ENCODE measurements at regions not wholly inside any gene's neighbourhood (a gene's known extent, or its start where the extent isn't known, plus 50 kb on each side); places are given as distances from the start of the nearest gene placed in this dataset.

DNA sequence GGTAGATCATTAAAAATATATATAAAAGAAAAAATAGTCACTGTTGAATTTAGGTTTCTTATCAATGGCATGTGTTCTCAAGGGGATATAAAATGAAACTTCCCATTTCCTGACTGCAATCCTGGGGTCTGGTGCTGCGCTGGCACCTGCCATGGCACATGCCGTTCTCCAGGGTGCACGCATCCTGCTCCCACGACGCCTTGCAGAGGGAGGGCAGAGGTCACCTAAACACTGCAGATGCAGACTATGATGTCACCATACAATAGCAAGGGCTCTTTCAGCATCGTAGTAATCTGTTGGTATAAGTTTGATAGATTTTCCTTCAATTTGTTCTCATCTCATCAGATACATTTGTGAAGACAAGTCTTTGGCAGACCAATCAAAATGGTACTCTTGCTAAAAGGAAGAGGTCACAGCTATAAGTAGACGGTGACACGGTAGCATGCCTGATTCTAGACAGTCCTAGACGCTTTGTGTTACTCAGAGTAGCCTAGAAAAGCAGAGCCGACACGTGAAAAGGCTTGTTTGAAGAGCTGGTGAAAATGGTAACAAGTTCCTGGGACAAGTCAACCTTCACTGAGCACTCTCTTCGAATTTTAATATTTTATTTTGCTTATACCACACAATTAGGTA lies 761.4 kb downstream of the DCDC2C start:
- intact Hi-C loops (cut with micrococcal nuclease): no loop called here

DNA sequence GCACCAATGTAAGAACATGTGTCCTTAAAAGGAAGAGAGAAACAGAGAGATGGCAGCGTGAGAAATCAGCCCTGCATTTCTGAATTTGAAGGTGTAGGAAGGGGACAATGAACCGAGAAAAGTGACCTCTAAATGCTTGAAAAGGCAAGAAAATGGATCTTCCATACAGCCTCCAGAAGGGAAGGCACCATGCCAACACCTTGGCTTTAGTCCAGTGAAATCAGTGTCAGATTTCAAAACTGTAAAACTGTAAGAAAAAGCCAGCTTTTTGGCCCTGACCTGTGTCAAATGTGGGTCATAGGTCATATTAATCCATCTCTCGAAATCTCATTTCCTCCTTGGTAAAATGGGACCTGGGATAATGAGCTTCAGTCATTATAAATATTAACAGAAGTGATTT lies 762.3 kb downstream of the DCDC2C start:
- intact Hi-C loops (cut with micrococcal nuclease): no loop called here

DNA sequence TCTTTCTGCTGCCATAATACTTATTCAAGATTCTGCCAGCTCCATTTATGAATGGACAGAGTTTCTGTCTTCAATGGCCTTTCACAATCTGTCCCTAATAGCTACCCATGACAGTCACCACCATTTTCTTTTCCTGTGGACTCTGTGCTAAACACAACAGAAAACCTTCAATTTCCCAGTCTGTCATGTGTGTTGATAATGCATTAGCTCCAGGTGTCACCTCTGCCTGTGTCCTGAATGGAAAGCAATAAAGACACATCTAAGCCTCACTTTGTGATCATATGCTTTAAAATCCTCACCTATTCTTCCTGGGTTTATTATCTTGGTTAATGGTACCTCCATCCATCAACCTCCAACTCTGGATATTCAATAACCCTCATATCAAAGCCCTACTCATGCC lies 772.2 kb downstream of the DCDC2C start:
- intact Hi-C loops (cut with micrococcal nuclease): no loop called here

DNA sequence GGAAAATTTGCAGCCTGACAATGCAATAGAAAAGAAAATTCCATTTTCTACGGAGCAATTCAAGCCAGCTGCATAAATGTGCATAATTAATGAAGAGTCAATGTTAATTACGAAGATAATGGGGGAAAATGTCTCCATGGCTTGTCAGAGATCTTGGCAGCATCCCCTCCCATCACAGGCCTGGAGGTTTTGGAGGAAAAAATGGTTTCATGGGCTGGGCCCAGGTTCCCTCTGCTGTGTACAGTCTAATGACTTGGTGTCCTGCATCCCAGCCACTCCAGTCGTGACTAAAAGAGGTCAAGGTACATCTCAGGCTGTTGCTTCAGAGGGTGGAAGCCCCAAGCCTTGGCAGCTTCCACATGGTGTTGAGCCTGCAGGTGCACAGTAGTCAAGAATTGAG lies 779.7 kb downstream of the DCDC2C start:
- intact Hi-C loops (cut with micrococcal nuclease): no loop called here

DNA sequence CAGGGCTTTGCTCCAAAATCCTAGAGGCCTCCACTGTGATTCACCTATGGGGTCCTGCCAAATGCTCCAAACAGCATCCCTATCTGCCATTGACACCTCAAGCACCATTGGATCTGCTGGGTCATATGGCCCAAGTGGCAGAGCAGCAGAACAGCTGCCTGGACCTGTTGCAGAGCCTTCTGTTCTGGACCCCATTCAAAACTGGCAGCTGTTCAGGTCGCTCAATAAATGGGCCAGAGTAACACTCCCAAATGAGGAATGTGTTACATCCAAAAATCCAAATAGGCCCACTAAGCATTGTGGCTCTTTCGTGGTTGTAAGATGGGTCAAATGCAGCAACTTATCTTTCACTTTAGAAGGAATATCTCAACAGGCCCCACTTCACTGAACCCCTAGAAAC lies 783.6 kb downstream of the DCDC2C start:
- intact Hi-C loops (cut with micrococcal nuclease): no loop called here

DNA sequence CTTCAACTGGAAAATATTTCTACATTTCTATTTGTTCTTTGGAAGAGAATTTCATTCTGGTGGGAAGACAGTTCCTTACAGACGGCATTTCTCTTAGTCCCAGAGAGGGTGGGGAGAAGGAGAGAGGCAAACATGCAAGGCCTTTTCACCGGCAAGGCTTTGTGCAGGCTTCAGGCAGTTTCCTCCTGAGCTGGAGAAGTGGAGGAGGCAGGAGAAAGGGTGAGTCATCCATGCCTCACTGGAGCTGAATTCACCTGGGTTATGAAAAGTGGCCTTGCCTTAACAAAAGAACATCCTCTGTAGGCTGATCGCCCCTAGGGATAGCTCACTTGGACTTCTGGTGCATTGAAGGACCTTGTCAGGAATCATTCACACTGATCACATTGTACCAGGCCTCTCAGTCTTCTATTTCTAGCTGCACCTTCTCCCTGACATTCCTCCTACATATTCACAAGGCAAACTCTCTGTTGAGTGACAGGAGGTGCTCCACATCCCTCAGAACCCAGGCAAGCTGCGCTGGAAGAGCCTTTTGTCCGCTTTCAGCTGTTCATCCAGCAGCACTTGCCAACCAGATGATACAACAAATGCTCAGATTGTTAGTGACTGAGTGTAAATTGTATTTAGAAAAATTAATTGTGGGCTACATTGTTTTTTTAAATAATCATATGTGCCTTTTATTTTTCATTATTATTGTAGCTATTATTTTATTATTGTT lies 796.1 kb downstream of the DCDC2C start:
- intact Hi-C loops (cut with micrococcal nuclease): no loop called here

DNA sequence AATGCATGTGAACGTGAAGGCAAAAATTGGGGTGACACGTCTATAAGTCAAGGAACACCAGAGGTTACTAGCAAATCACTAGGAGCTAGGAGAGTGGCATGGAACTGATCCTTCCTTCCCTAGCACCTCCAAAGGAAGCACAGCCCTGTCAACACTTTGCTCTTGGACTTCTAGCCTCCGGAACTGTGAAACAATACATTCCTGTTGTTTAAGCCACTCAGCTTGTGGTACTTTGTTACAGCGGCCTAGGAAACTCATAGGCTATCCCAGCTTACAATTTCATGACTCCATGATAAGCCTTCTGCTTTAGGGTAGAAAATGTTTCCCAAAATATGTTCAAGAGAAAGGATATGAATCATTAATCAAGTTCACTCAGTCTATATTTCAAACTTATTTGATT lies 798.1 kb downstream of the DCDC2C start:
- intact Hi-C loops (cut with micrococcal nuclease): no loop called here

DNA sequence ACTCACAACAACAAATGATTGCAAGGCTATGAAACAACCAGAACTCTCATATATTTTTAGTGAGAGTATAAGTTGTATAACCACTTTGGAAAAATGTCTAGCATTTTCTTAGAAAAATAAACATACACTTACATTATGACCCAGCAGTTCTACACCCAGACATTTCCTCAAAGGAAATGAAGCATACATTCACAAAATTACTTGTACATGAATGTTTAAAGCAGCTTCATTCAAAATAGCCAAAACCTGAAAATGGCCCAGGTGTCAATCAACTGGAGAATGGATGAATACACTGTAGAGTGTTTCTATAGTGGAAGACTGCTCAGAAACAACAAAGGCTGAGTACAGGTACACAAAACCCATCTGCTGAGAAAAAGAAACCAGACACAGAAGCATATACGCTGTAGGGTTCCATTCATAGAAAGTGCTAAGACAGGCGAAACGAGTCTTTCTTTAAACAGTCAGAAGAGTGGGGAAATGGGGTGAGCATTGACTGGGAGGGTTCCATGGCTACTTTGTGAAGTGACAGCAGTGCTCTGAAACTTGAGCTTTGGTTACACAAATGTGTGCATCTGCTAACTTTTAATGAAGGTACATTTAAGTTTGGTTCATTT lies 799.0 kb downstream of the DCDC2C start:
- intact Hi-C loops (cut with micrococcal nuclease): no loop called here

DNA sequence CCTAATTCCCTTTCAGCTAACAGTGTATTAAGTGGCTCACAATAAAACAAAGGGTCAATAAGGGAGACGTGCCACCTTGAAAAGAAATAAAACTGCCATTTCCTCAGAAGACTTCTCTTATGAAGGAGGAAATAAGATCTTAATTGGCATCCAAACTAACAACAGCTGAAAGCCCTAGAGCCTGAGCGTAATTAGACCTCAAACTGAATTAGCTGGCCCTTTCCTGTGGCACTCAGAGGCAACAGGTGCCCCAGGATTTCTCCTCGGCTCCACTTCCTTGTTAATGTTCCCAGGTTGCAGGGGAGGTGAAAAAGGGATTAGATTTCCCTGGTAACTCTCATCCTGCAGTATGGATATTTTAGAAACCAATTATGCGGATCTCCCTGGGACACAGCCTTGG lies 804.3 kb downstream of the DCDC2C start:
- intact Hi-C loops (cut with micrococcal nuclease): no loop called here

DNA sequence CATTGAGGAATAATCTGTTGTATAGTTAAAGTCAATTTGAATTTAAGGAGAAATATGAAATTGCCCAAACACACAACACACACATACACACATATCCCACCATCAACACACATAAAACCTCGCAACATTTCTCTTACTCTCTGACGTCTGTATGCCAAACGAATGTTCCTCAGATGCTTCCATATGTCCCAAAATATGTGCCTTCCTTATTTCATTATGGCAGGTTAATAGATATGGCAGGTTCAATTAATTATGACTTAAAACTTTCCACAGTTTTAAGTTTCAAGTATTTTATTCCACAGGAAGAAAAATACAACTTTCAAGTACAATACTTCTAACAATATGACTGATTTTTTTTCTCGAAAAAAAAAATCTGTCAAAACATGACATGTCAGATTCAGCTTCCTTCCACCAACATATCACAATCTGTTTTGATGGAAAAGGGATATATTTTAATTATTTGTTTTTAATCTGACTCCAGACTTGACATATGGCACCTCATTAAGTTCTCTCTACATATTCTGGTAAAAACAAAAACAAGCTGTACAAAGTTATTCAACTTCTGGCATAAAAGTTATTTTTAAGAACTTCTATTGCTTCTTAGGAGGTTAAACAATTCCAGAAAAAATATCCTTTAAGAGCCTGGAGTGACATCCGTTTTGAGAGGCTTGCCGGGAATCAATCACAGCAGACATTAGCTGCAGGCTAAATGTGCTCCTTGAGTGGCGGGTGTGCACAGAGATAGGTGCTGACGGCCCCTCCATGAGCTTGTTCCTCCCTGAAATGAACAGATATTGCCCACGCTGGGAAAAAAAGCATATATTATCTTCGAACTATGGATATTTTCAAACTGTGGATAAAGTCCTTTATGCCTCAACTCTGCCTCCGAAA lies 812.7 kb downstream of the DCDC2C start:
- intact Hi-C loops (cut with micrococcal nuclease): no loop called here

DNA sequence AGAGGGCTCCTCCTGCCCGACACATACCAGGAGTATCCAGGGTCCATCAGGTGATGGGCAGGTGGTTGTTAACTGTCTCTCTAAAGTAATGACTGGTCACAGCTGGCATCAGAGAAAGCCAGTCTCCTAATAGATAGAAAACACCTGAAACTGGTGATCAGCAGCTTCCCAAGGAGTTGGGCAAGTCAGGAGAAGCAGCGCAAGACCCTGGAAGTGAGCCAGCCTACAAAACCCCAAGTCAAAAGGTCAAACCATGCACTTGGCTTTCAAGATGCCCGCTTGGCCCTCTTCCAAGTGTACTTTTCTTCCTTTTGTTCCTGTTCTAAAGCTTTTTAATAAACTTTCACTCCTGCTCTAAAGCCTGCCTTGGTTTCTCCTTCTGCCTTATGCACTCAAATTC lies 815.2 kb downstream of the DCDC2C start:
- intact Hi-C loops (cut with micrococcal nuclease): no loop called here

DNA sequence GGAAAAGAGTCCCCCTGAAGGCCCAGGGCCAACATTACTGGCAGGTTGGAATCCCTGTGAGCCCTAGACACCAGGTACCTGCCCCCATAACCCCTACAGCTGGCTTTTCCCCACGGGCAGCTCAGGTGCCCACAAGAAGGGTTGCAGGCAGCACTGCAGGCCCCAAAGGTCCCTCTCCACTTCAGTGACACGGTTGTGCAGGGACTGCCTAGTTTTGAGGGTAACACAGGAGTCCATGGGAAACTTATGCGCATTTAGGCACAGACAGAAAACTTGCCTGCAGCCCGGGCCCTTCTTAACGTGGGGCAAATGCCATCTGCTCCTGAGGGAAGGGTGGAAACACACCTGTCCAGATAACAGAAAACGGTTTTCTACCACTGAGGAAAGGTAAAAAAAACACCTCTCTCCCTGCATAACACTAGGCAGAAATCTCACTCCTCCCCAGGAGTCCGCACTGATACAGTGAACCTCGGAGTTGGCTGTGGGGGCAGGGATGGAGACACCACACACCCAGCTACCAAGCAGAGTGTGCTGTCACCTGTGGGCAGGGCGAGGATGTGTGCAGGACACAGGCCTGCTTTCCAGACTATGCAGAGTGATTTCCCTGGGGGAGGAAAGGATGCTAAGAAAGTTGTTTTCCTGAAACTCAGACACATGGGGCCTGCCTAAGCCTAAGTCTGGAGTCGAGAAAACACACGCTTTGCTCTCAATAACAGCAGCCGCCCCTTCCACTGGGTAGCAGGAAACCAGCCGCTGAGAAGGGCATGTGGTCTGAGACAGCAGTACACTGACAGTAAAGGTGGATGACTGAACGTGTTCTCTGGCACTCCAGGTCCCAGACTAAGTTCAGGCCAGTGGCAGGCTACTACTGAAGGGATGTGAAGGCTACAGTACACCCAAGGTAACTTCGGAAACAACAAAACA lies 819.4 kb downstream of the DCDC2C start:
- intact Hi-C loops (cut with micrococcal nuclease): no loop called here

DNA sequence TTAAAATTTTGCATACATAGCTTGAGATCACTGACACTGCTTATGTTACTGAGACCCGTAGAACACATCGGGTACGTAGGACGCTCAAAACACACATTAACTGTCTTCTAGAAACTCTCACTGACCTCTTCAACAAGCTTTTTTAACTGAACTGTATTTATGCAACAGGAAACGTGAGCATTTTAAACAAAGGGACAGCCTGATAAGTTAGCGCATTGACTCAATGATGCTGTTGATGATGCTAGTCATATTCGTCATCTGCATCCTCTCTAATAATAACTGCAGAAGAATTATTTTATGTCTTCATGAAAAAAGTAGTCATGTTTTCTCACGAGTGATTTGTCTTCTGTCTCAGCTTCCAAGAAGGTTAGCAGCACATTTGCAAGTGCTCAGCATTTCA lies 824.0 kb downstream of the DCDC2C start:
- intact Hi-C loops (cut with micrococcal nuclease): no loop called here

DNA sequence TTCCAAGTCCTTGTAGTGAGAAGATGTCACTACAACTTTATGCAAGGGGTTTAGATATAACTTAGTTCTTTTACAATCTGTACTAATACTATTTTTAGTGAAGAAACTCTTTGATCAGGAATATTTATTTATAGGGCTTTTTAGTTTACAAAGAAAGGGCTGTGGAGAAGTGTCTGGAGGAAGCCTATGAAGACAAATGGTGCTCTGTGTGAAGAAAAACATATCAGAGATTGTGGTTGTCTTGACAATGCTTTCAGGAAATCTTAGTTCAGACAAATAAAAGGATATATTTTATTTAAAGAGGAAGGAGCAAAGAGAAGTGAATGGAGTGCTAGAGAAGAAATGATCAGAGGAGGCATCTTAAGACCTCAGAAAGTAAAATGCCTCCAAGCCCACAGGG lies 824.9 kb downstream of the DCDC2C start:
- intact Hi-C loops (cut with micrococcal nuclease): no loop called here

DNA sequence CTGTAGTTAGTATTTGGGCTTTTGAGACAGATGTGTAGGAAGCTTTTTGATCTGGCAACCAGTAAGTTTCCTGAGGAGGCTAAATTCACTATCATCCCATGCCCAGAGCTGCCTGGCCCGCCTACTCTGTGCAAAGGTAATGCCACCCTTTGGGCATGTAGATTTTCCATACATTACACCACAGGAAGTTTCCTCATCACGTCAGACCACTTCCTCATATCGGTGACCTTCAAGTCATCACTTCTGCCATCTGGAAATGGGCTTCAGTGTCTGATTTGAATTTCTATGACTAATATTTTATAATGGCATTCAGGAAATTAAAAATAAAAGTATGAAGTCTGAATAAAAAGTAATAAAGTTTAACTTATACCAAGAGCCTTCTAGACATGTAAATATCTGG lies 825.4 kb downstream of the DCDC2C start:
- intact Hi-C loops (cut with micrococcal nuclease): no loop called here

DNA sequence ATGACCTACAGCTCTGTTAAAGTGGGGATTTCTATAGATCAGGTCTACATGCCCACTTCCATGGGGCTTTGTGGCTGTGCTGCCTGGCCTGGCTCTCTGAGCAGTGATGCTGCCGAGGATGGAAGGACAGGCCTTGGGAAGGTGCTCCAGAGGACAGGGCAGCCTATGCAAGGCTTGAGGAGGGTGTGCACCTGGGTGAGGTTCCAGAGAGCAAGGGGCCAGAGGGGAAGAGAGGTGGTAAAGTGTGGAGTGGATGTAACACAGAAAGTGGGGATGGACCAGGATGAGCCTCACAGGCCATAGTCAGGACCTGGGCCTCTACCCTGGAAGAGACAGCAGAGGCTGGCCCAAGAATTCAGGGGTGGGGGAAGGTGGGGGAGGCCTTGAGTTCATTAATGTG lies 826.4 kb downstream of the DCDC2C start:
- intact Hi-C loops (cut with micrococcal nuclease): no loop called here

DNA sequence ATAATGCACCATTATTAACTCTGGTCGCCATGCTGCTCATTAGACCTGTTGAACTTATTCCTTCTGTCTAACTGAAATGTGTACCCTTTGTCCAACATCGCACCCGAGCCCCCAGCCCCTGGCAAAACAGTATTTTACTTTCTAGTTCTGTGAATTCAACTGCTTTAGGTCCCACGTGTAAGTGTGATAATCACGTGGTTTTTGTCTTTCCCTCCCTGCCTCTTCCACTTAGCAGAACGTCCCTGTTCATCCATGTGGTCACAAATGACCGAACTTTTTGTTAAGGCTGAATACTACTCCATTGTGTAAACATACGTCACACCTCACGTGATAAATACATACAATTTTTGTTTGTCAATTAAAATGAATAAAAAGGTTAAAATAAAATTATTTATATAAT lies 826.9 kb downstream of the DCDC2C start:
- intact Hi-C loops (cut with micrococcal nuclease): no loop called here

DNA sequence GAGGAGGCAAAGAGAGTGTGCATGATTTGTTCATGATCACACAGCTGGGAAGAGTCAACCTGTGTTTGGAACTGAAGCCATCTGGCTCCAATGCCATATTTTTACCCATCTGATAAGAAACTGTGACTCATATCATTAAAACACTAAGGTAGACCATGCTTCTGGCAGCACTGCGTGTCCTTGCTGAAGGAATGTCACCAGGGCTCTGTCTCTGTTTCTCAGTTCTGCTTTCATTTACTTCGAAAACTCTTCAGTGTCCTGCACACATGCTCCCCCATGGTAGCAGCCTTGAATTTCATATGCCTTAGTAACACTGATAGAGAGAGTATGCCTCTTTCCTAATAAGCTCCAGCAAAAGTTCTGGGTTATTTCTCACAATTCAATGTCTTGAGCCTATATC lies 830.4 kb downstream of the DCDC2C start:
- intact Hi-C loops (cut with micrococcal nuclease): no loop called here

DNA sequence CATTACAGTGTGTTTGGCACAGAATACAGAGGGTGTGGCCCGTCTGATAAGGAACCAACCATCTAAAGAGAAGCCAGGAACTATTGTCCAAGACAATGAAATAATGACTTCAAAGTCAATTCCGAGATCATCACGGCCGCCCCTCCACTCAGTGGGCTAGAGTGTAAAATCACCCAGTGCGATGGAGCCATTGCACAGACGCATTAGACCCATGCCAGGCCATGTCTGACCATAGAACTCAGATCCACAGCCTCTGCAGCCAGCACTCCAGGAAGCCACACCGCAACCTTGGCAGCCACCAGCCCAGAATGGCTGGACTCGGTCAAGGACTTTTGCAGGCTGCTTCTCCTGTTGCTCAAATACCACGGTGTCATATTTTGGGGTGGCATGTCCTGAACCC lies 835.7 kb downstream of the DCDC2C start:
- intact Hi-C loops (cut with micrococcal nuclease): no loop called here

DNA sequence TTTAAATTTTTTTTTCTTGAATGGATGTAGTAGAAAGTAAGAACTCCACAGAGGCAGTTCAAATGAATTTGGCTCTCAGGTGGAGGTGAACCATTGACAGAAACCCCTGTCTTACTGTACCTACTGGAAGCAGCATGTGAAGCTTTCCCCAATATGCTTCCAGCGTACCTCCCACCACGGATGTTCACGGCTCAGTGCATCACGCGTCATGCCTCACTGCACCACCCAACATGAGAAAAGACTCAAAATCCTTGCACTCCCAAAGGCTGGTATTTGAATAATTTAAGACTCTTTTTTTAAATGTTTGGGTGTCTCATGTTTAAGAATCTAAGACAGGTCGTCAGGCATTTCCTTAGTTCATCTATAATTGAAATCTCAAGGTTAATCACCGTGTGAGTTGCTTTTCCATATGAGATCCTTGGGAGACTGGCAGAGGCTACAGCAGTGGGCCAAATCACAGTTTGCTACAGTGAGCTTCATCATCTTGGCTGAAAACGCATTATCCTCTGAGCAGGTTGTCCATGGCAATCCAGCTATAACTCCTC lies 846.4 kb downstream of the DCDC2C start:
- intact Hi-C loops (cut with micrococcal nuclease): no loop called here
